GM18907 (cell line): ENCODE measurements at regions not wholly inside any gene's neighbourhood (a gene's known extent, or its start where the extent isn't known, plus 50 kb on each side); places are given as distances from the start of the nearest gene placed in this dataset.

Experiments used
- ATAC-seq: cut with Tn5 transposase; IDR thresholded peaks from one replicate; pipeline ENCODE4 v1.9.1; 2021; ENCODE audit warnings: mild to moderate bottlenecking, moderate library complexity; ENCODE audit not compliant: unreplicated experiment

GRCh38 chr12:65596514-65597091, 227.7 kb upstream of the HMGA2 start:
- no peak for ATAC-seq

GRCh38 chr12:65597527-65597926, 226.8 kb upstream of the HMGA2 start:
- no peak for ATAC-seq

- ATAC-seq, result no peak
These were observed 225.6 kb upstream of the HMGA2 start for GRCh38 chr12:65598688-65599087.

GRCh38 chr12:65602253-65602609, 222.1 kb upstream of the HMGA2 start:
- ATAC-seq, result no peak

GRCh38 chr12:65602610-65603295, 221.5 kb upstream of the HMGA2 start:
- ATAC-seq, result no peak

DNA sequence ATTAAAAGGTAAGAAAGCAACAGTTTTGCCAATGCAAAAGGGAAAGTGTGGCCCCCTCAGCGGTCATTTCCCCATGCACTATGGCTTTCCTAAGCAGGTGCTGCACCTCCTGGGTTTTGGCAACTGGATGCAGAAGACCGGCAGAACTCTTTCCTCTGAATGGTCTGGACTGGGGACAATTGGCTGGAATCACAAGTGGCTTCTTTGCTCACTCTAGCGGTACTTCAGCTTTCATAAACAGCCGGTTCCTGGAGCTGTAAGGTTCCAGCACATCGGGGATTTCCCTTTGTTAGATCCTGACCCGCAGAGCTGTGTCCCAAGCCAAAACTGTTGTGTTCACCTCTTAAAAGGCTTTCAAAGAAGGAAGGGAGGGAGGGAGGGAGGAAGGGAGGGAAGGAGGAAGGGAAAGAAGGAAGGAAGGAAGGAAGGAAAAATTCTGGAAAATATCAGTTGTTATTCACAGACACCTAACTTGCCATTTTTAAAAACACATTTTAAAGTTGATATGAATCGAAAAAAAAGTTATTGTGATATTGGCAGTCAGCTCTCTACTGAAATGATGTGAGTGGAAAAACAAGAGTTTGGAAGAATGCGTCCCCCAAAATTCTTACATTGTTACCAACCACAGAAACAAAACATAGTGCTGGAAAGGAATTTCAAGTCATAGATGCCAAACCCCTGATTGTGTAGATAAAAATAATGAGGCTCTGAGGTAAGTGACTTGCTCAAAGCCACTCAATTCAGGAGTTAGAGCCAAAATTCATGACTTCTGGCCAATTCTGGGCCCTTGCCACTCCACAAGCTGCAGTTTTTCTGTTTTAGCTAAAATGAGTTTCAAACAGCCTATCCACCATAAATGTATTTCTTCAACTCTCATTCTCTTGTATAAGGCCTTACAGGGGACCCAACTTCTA, 220.6 kb upstream of the HMGA2 start:
- no peak for ATAC-seq

DNA sequence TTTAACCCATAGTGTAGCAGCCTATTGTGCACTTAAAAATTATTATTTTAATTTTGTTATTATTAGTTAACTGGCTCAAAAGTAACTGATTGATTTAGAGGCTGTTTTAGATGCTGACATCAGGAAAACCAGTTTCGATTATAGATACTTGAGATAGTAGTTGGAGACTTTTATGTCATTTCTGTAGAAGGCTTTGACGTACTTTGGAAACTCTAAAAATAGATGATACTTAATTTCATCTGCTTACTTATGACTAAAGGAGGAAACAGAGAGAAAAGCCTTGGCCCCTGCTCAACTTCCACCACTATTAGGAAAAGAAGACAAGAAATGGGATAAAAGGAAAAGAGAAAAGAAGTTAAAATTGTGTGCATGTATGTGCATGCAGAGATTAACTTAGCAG, 219.3 kb upstream of the HMGA2 start:
- ATAC-seq, result no peak

DNA sequence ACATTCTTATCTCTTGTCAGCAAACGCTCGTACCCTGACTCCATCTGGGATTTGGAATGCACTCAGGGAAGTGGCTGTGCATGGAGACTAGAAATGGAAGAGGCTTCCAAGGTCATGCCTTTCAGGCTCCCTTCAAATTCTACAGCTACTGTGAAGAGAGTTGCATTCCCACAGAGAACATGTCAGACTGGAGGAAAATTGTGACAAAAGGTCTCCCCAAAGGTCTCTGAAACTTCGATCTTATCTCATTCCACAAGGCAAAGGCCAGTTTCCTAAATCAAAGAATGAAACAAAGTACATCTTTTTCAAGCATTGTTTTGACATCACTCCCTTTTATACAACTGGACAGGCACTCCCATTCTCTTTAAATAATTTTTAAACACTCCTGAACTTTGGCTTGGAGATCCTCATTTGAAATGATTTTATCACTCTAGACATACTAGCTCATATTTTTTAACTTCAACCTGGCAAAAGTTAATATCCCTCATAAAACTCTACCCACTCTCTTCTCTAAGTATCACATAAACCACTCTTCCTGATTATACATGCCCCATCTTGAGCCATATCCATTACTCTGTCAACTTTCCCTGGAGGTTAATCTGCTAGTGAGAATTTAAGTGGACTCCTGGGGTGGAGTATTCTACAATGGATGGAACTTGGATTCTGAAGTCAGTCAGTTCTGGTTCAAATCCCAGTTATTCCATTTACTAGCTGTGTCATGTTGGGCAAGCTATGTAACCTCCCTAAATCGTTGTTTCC, 218.1 kb upstream of the HMGA2 start:
- ATAC-seq, result no peak

- no peak for ATAC-seq
These were observed 216.9 kb upstream of the HMGA2 start for GRCh38 chr12:65607401-65607841.

- ATAC-seq, result no peak
These were observed 215.9 kb upstream of the HMGA2 start for GRCh38 chr12:65608319-65608916.

GRCh38 chr12:65609359-65609771, 214.9 kb upstream of the HMGA2 start:
- no peak for ATAC-seq

DNA sequence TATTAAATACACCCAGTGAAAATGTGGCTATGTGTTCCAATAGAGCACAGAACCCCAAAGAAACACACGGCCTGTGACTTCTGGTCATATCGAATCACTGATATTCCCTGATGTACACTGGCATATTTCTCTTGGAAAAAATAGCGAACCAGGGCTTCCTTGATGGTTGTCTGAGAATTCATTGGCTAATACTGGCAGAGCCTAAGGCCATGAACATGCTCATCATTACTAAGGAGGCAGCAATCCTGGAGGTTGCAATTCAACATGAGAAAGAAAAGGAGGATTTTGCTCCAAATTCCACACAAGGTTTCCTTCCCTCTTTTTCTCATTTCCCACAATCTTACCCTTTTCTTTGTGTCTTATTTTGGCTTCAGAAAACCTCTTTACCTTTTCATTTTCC, 212.9 kb upstream of the HMGA2 start:
- no peak for ATAC-seq

- ATAC-seq, result no peak
These were observed 211.8 kb upstream of the HMGA2 start for GRCh38 chr12:65612440-65612839.

DNA sequence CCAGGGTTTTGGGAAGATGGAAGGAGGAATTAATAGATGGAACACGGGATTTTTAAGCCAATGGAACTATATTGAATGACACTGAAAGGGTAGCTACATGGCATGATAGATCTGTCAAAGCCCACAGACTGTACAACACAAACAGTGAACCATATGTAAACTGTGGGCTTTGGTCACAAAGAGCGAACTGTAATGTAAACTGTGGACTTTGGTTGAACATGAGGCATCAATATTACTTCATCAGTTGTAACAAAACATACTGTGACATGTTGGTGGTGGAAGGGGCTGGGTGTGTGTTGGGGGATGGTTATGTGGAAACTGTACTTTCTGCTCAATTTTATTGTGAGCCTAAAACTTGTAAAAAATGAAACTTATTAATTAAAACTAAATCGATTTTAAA, 210.6 kb upstream of the HMGA2 start:
- no peak for ATAC-seq

- no peak for ATAC-seq
These were observed 209.9 kb upstream of the HMGA2 start for GRCh38 chr12:65614259-65614889.

GRCh38 chr12:65615118-65615517, 209.2 kb upstream of the HMGA2 start:
- no peak for ATAC-seq

DNA sequence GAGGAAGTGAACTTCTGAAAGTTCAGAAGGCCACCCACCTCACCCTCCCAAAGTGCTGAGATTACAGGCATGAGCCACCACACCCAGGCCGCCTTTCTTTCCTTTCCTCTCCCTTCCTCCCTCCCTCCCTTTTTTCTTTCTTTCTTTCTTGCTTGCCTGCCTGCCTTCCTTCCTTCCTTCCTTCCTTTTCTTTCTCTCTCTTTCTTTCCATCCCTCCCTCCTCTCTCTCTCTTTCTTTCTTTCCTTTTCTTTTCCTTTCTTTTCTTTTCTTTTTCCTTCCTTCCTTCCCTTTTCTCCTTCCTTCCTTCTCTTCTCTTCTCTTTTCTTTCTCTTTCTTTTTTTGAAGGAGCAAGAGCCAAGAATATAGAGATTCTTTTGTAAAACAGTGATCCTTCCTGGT, 208.3 kb upstream of the HMGA2 start:
- no peak for ATAC-seq

DNA sequence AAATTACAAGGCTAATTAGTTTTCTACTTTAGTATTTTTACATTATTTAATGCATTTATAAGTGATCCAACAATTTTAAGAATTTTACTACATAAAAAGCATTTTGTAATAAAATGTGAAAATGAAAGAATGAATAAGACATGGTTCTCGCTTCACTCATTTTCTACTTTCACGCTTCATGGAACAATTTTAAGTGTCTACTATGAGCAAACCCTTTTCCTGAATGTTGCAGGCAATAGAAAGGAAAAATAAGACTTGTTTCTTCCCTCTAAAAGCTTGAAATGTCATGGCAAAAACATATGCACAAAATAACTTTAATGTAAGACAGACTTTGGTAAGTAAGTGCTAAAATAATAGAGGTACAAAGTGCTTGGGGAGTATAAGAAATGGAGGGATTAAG, 205.7 kb upstream of the HMGA2 start:
- ATAC-seq, result no peak

DNA sequence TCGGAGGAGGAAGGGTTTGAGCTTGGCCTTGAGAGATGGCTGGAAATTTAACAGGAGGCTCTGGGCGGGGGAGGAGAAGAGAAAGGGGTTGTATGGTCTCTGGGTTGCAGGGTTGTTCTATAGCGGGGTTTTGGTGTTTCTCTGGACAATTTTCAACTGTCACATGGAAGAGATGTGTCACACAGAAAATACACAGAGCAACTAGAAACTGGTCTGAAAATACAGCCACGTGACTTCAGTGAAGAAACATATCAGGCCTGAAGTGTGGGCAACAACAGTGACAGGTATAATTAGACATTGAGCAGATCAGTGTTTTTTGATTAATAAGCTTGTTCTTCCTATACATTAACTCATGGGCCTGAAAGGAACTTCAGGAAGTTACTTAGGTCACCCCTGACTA, 205.3 kb upstream of the HMGA2 start:
- no peak for ATAC-seq

DNA sequence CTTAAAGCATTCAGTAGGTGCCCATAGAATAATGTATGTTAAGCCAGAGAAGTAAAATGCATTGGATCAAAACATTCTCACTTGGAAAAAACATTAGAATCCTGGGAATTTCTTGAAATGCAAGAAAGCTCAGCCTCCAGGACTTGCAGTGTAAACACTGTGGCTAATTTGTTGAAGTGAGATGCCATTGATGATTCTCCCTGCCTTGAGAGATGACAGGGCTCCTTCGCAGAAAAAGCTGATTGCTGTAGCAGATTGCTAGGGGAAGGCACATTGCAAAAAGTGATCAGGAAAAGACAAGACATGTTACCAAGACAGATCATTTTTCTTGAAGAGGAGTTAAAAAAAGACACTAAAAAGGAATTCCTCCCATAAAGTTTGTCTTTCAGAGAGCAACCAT, 204.2 kb upstream of the HMGA2 start:
- ATAC-seq, result no peak
